NCI-H1105 (cell line): ENCODE measurements at regions not wholly inside any gene's neighbourhood (a gene's known extent, or its start where the extent isn't known, plus 50 kb on each side); places are given as distances from the start of the nearest gene placed in this dataset.

Experiments used
- DNase-seq: peaks from one replicate; lab custom pipeline; 2025; lab: John Stamatoyannopoulos, UW

- no peak for DNase-seq
These were observed 110.8 kb downstream of the ZIC5 start for GRCh38 chr13:99860745-99861144.

GRCh38 chr13:99859178-99860177 lies 112.1 kb downstream of the ZIC5 start:
- DNase-seq: no peak

- no peak for DNase-seq
These were observed 113.8 kb downstream of the ZIC5 start for GRCh38 chr13:99857738-99858137.

- DNase-seq: no peak
These were observed 115.8 kb downstream of the ZIC5 start for GRCh38 chr13:99855526-99856420.

DNA sequence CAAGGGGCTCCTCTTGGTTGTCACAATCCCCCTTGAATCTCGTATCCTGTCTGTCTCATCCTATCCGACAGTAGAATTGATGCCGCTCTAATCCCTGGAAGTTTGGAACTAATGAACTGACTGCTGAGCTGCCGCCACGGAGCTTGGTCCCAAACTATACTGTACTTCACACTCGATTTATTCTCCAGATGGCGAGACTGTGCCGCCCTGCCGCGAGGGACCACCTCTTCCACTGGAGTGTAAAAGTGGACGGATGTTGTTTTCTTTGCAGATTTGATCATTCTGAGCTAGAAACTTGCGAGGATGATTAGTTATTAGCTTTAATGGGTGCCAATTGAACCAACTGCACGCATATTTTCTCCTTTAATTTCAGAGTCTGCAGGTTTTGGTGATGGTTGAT lies 117.2 kb downstream of the ZIC5 start:
- DNase-seq: no peak

- peak; percentile 23 for DNase-seq
These were observed 124.2 kb downstream of the ZIC5 start for GRCh38 chr13:99847318-99847750.

DNA sequence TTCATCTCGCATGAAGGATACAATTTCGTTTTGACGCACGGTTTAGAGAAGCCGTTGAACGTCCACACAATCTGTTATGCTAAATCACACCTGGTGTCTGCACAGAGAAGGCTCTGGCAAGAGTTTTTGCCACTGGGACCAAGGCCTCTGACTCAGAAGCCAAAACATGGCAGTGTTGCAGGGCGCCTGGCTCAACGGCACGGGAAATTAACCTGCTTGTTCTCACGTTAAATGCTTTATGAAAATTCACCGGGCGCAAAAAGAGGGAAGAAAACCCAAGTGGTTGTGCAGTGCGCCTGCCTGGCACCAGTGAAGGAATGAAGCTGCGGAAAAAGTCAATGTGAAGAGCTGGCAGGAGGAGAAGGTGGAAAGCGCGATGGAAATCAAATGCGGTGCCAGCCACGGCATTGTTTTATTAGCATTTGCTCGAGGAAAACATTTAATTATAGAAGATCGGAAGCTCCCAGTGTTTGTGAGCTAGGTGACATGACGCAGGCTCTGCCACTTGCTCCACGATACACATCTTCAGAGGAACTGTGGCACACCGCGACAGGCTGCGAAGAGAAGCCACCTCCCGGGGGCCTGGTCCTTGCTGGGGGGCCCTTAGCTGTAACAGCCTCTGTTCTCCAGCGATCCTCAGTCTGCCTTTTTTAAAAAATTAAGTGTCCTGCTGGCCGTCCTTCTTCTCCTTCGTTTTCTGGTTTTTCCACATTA lies 126.2 kb downstream of the ZIC5 start:
- no peak for DNase-seq

GRCh38 chr13:99844421-99844820 lies 127.1 kb downstream of the ZIC5 start:
- no peak for DNase-seq

DNA sequence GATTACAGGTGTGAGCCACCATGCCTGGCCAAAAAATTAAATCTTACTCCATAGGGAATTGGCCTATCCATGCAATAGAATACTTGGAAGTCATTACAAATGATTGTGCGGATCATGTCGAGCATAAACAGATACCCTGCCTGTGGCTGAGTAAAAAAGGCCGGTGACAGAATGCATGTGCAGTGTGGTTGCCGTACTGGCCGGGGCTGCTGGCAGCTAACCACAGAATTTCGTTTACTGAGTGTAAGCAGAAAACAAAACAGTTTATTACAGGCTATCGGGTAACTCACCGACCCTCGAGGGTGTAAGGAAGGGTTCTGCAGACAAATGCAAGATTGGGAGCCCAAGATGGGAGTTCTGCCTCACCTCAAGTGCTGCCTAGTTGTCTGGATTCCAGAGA lies 127.7 kb downstream of the ZIC5 start:
- DNase-seq: no peak

DNA sequence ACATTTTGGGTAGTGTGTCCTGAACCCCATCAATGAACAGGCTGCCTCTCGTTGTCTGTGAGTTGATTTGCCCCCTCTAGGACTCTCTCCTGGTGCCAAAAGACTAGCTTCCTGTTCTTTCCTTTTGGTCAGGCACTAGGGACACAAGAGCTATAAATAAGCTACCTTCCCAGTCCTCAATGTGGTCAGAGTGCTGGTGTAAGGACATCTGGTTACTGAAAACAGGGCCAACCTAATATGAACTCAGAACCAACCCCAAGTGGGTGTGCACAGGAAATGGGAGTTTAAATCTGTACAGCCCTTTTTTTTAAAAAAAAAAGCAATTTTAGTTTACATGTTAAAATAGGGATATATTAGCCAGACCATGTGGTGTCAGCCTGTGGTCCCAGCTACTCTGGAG lies 129.2 kb downstream of the ZIC5 start:
- no peak for DNase-seq

- DNase-seq: no peak
These were observed 135.3 kb downstream of the ZIC5 start for GRCh38 chr13:99836291-99836690.

- no peak for DNase-seq
These were observed 136.1 kb downstream of the ZIC5 start for GRCh38 chr13:99835442-99835841.

- DNase-seq: no peak
These were observed 137.3 kb downstream of the ZIC5 start for GRCh38 chr13:99834246-99834645.

DNA sequence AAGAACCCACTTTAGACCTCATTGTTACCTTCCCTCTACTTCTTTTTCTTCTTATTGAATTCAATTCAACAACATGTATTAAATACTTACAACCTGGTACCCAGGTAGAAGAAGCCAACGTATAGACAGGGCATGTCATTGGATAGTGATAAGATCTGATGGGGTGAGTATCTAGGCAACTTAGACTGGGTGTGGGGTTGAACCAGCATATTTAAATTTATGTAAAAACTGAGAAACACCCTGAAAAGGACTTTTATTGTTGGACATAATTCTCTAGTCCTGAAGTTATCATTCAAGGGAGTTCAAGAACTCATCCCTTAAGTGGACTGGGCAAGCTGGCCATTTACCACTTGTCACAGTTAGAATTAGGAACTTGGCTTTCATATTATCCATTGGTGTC lies 139.2 kb downstream of the ZIC5 start:
- DNase-seq: no peak

DNA sequence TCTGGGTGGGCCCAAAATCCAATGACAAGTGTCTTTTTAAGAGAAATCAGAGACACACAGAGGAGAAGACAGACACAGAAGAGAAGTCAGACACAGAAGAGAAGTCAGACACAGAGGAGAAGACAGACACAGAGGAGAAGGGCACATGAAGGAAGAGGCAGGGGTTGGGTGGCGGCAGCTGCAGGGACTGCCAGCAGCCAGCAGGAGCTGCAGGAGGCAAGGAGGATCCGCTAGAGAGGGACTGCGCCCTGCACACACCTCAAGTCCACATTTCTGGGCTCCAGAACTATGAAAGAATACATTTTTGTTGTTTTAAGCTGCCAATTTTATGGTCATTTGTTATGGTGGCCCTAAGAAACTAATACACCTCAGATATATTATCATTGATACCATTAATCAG lies 140.6 kb downstream of the ZIC5 start:
- DNase-seq: no peak

GRCh38 chr13:99829593-99830239 lies 141.9 kb downstream of the ZIC5 start:
- no peak for DNase-seq

- no peak for DNase-seq
These were observed 142.4 kb downstream of the ZIC5 start for GRCh38 chr13:99829161-99829560.

- DNase-seq: no peak
These were observed 142.8 kb downstream of the ZIC5 start for GRCh38 chr13:99828735-99829134.

GRCh38 chr13:99828123-99828522 lies 143.4 kb downstream of the ZIC5 start:
- no peak for DNase-seq

DNA sequence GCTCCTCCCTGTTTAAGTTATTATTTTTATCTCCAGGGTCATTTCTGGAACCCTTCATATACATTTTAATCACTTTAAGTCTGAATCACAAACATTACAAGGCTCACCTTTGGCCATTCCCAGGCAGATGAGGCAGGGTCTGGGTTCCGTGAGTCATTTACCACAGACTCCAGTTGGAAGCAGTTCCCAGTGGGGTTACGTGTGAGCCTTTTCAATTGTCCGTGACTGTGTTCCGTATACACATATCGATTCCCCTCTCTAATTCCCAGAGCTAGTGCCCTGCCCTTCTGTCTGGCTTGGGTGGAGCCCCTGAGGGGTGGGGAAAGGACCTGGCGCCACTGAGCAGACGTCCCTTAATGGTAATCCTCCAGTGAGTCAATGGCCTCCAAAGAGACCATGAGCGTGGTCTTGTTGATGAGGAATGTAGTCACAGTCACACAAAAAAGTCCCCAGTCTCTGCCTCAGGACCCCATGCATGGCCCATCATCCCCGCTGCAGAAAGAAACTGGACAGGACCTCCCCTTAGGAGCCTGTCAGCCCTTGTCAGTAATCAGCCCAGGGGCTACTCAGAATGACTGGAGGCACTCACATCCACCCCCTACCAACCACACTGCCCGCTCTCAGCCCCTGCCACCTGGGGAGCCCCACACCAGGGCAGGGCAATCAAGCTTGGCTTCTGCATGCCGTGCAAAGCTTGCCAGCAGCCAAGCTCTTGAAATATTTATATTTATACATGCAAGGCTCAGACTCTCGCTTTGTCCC lies 144.4 kb downstream of the ZIC5 start:
- no peak for DNase-seq

DNA sequence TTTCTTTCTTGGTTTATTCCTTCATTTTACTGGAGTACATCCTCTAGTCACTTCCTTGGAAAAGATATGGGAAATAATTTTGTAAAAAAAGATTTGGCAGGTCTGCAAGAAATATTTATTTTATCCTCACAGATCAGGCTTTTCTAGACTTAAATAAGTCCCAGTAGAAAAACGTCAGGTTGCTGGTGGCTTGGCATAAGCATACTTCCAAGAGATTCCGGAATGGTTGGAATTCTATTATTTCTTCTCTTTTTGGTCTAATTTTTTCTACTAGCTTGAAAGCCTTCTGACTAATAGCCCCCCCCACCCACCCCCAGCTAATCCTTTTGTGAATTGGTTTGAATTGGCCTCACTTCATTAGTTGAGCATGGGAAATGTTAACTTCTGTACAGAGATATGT lies 147.6 kb downstream of the ZIC5 start:
- no peak for DNase-seq
